ENCODE measurements at regions not wholly inside any gene's neighbourhood (a gene's known extent, or its start where the extent isn't known, plus 50 kb on each side); places are given as distances from the start of the nearest gene placed in this dataset.

- TF ChIP-seq ZFX (IDR thresholded peaks at IDR 0.05), result no peak
- no peak for TF ChIP-seq CTCF (conservative IDR thresholded peaks at IDR 0.05)
Measured at GRCh38 chr2:22929998-22930397, 455.0 kb upstream of the KLHL29 start.

GRCh38 chr2:22930781-22931180, 454.2 kb upstream of the KLHL29 start:
- TF ChIP-seq ZFX (IDR thresholded peaks at IDR 0.05) (no peak), CTCF (conservative IDR thresholded peaks at IDR 0.05) (no peak)
- peak overlapping the region; percentile 21; the same call in 1 of the 2 replicates for H3K27ac ChIP-seq

More at GRCh38 chr2:22929998-22930397, 455.0 kb upstream of the KLHL29 start:
- no peak overlapping the region for H3K27ac ChIP-seq

- TF ChIP-seq ZFX (IDR thresholded peaks at IDR 0.05), result no peak
- TF ChIP-seq CTCF (conservative IDR thresholded peaks at IDR 0.05), result no peak
- H3K27ac ChIP-seq, result peak overlapping the region; percentile 52; the same call in 1 of the 2 replicates
Measured at GRCh38 chr2:22932288-22932687, 452.7 kb upstream of the KLHL29 start.

- TF ChIP-seq ZFX (IDR thresholded peaks at IDR 0.05) (no peak), CTCF (conservative IDR thresholded peaks at IDR 0.05) (no peak)
Measured at GRCh38 chr2:22934747-22935146, 450.2 kb upstream of the KLHL29 start.

DNA sequence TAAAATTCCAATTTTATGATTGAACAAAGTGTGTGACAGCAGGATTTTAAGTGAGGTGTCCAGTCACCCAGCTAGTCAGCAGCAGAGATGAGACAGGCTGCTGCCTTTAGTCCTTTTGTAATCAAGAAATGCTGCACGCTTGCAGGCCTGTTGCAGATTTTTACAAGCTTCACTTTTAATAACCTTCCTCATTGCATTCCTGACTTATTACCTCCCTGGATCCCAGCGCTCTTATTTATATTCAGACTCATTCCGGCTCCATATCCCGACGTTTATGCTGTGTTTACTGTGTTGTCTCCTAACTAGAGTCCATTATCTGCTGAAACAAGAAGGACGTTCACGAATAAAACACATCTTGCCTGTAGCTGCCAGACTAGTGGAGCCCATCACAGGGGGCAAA, 442.5 kb upstream of the KLHL29 start:
- no peak for TF ChIP-seq CTCF (conservative IDR thresholded peaks at IDR 0.05)
- no peak for TF ChIP-seq ZFX (IDR thresholded peaks at IDR 0.05)
- peak overlapping the region; percentile 62 for H3K27ac ChIP-seq

More at GRCh38 chr2:22934747-22935146, 450.2 kb upstream of the KLHL29 start:
- no peak overlapping the region for H3K27ac ChIP-seq

GRCh38 chr2:22944143-22944542, 440.8 kb upstream of the KLHL29 start:
- TF ChIP-seq ZFX (IDR thresholded peaks at IDR 0.05) (no peak), CTCF (conservative IDR thresholded peaks at IDR 0.05) (no peak)
- no peak overlapping the region for H3K27ac ChIP-seq

GRCh38 chr2:22946553-22946952, 438.4 kb upstream of the KLHL29 start:
- no peak overlapping the region for H3K27ac ChIP-seq
- TF ChIP-seq ZFX (IDR thresholded peaks at IDR 0.05) (no peak), CTCF (conservative IDR thresholded peaks at IDR 0.05) (no peak)

All from C4-2B (cell line).